Osteocyte (in vitro differentiated cells): ENCODE measurements at regions not wholly inside any gene's neighbourhood (a gene's known extent, or its start where the extent isn't known, plus 50 kb on each side); places are given as distances from the start of the nearest gene placed in this dataset.

Experiments
- DNase-seq: peaks from one replicate; pipeline ENCODE4 v3.0.0; 2021; ENCODE audit warnings: mixed read lengths; ENCODE audit not compliant: unreplicated experiment; ENCODE audit errors: extremely low spot score
- H3K27ac Mint-ChIP-seq: one replicate; pipeline ENCODE4 v1.8.0; 2021; ENCODE audit warnings: mild to moderate bottlenecking, mixed read lengths; ENCODE audit not compliant: unreplicated experiment
- H3K27me3 Mint-ChIP-seq: one replicate; pipeline ENCODE4 v1.8.0; 2021; ENCODE audit warnings: mixed read lengths; ENCODE audit not compliant: unreplicated experiment
- H3K36me3 Mint-ChIP-seq: one replicate; pipeline ENCODE4 v1.8.0; 2021; ENCODE audit warnings: mixed read lengths; ENCODE audit not compliant: unreplicated experiment
- H3K4me1 Mint-ChIP-seq: one replicate; pipeline ENCODE4 v1.8.0; 2021; ENCODE audit warnings: mixed read lengths; ENCODE audit not compliant: unreplicated experiment
- H3K4me3 Mint-ChIP-seq: one replicate; pipeline ENCODE4 v1.8.0; 2021; ENCODE audit warnings: mild to moderate bottlenecking, moderate library complexity, mixed read lengths; ENCODE audit not compliant: unreplicated experiment
- H3K9me3 Mint-ChIP-seq: one replicate; pipeline ENCODE4 v1.8.0; 2021; ENCODE audit warnings: mixed read lengths; ENCODE audit not compliant: unreplicated experiment
- CTCF ChIP-seq: fragments of 200-600 bp; sonication (generic); IDR thresholded peaks from 2 replicates; pipeline ENCODE4 v1.5.0; 2021; ENCODE audit warnings: antibody characterized with exemption, mild to moderate bottlenecking, moderate library complexity

- Mint-ChIP-seq H3K4me3 (no peak overlapping the region), H3K9me3 (no peaks in the 10 kb centered on the region), H3K4me1 (no peaks in the 10 kb centered on the region)
These were observed 61.7 kb upstream of the NCK2 start for GRCh38 chr2:105683011-105683492.

GRCh38 chr2:105682401-105682800, 62.3 kb upstream of the NCK2 start:
- H3K4me3 Mint-ChIP-seq, result no peak overlapping the region
- no peaks in the 10 kb centered on the region for H3K36me3 Mint-ChIP-seq
- no peak for TF ChIP-seq CTCF
- H3K9me3 Mint-ChIP-seq, result no peaks in the 10 kb centered on the region
- no peaks in the 10 kb centered on the region for H3K4me1 Mint-ChIP-seq
- H3K27me3 Mint-ChIP-seq, result peaks cover 61% of the 10 kb centered on the region
- H3K27ac Mint-ChIP-seq, result no peak overlapping the region
- DNase-seq, result no peak

More at GRCh38 chr2:105683011-105683492, 61.7 kb upstream of the NCK2 start:
- Mint-ChIP-seq H3K27me3 (peaks cover 55% of the 10 kb centered on the region), H3K27ac (no peak overlapping the region), H3K36me3 (no peaks in the 10 kb centered on the region)
- no peak for DNase-seq
- TF ChIP-seq CTCF, result no peak

- Mint-ChIP-seq H3K27me3 (peaks cover 63% of the 10 kb centered on the region), H3K27ac (no peak overlapping the region), H3K9me3 (no peaks in the 10 kb centered on the region), H3K36me3 (no peaks in the 10 kb centered on the region), H3K4me1 (no peaks in the 10 kb centered on the region), H3K4me3 (no peak overlapping the region)
- no peak for TF ChIP-seq CTCF
- no peak for DNase-seq
These were observed 62.8 kb upstream of the NCK2 start for GRCh38 chr2:105681927-105682326.

- H3K27ac Mint-ChIP-seq, result no peak overlapping the region
- no peak overlapping the region for H3K4me3 Mint-ChIP-seq
- no peaks in the 10 kb centered on the region for H3K9me3 Mint-ChIP-seq
- no peak for TF ChIP-seq CTCF
- no peak for DNase-seq
- no peaks in the 10 kb centered on the region for H3K36me3 Mint-ChIP-seq
- no peaks in the 10 kb centered on the region for H3K4me1 Mint-ChIP-seq
- peaks cover 65% of the 10 kb centered on the region for H3K27me3 Mint-ChIP-seq
These were observed 64.4 kb upstream of the NCK2 start for GRCh38 chr2:105680357-105680756.

- no peak for TF ChIP-seq CTCF
- H3K27ac Mint-ChIP-seq, result no peak overlapping the region
- H3K4me3 Mint-ChIP-seq, result no peak overlapping the region
- H3K9me3 Mint-ChIP-seq, result no peaks in the 10 kb centered on the region
- H3K36me3 Mint-ChIP-seq, result no peaks in the 10 kb centered on the region
- no peak for DNase-seq
- H3K4me1 Mint-ChIP-seq, result no peaks in the 10 kb centered on the region
- H3K27me3 Mint-ChIP-seq, result peaks cover 59% of the 10 kb centered on the region
These were observed 66.4 kb upstream of the NCK2 start for GRCh38 chr2:105678346-105678745.
